CD14-positive monocyte (primary cell): ENCODE measurements at regions not wholly inside any gene's neighbourhood (a gene's known extent, or its start where the extent isn't known, plus 50 kb on each side); places are given as distances from the start of the nearest gene placed in this dataset.

Source experiments
- DNase-seq, 3 donors: peaks; one replicate each; pipeline ENCODE4 v3.0.0-alpha.2; 2011 to 2022
- H2AFZ ChIP-seq: 2 replicates; pipeline ENCODE4 v1.6.0; 2012; ENCODE audit warnings: mild to moderate bottlenecking, low read depth, low read length, inconsistent platforms; ENCODE audit not compliant: insufficient read depth, poor library complexity, severe bottlenecking
- H3K27ac ChIP-seq, 2 donors: 1 replicate in 1 of 2; 2 replicates in 1 of 2; pipeline ENCODE4 v1.5.1; 2012 to 2013; ENCODE audit warnings: low read length in 2 of 2, control low read depth in 1 of 2, inconsistent platforms in 1 of 2, low read depth in 1 of 2, mild to moderate bottlenecking in 1 of 2
- H3K27me3 ChIP-seq, 2 donors: one replicate each; pipeline versions ENCODE4 v1.6.0 to v1.6.1; 2011 to 2013; ENCODE audit warnings: low read length in 2 of 2; ENCODE audit not compliant: control insufficient read depth in 2 of 2, insufficient read depth in 2 of 2
- H3K36me3 ChIP-seq, 2 donors: replicated peaks in 1 of 2; 1 replicate in 1 of 2; 2 replicates in 1 of 2; pipeline versions ENCODE4 v1.5.1 to v1.6.1; 2012 to 2013; ENCODE audit warnings: low read length in 2 of 2, control low read depth in 1 of 2, inconsistent platforms in 1 of 2, mild to moderate bottlenecking in 1 of 2; ENCODE audit not compliant: insufficient read depth in 2 of 2, control insufficient read depth in 1 of 2
- H3K4me1 ChIP-seq, 2 donors: 1 replicate in 1 of 2; 2 replicates in 1 of 2; pipeline versions ENCODE4 v1.5.1 to v1.6.1; 2012 to 2013; ENCODE audit warnings: low read length in 2 of 2, control low read depth in 1 of 2, inconsistent platforms in 1 of 2, mild to moderate bottlenecking in 1 of 2, moderate library complexity in 1 of 2; ENCODE audit not compliant: insufficient read depth in 2 of 2, control insufficient read depth in 1 of 2
- H3K4me2 ChIP-seq: replicated peaks from 2 replicates; pipeline ENCODE3; 2012; ENCODE audit warnings: low read length, moderate library complexity, mild to moderate bottlenecking; ENCODE audit not compliant: poor library complexity, severe bottlenecking; ENCODE audit errors: extremely low read depth
- H3K4me3 ChIP-seq, 3 experiments: fragments of 200-600 bp in 1 of 3; sonication (generic) in 1 of 3; replicated peaks in 1 of 3; 1 replicate in 2 of 3; 2 replicates in 1 of 3; pipeline ENCODE4 v1.5.1; 2011 to 2013; ENCODE audit warnings: low read length in 3 of 3, mild to moderate bottlenecking in 3 of 3, control low read depth in 2 of 3, low read depth in 2 of 3, inconsistent platforms in 1 of 3, moderate library complexity in 1 of 3
- H3K79me2 ChIP-seq: 2 replicates; pipeline ENCODE4 v1.6.0; 2012; ENCODE audit warnings: mild to moderate bottlenecking, control low read depth, inconsistent platforms, low read length, moderate library complexity; ENCODE audit not compliant: insufficient read depth
- H3K9ac ChIP-seq: 2 replicates; pipeline ENCODE4 v1.6.0; 2017; ENCODE audit warnings: low read length, mild to moderate bottlenecking; ENCODE audit not compliant: insufficient read depth, poor library complexity, severe bottlenecking
- H3K9me3 ChIP-seq, 2 donors: replicated peaks in 1 of 2; 1 replicate in 1 of 2; 2 replicates in 1 of 2; pipeline versions ENCODE4 v1.5.1 to v1.6.1; 2012 to 2013; ENCODE audit warnings: low read length in 2 of 2, control low read depth in 1 of 2; ENCODE audit not compliant: control insufficient read depth in 1 of 2, insufficient read depth in 1 of 2
- H4K20me1 ChIP-seq: 2 replicates; pipeline ENCODE4 v1.6.0; 2012; ENCODE audit warnings: mild to moderate bottlenecking, low read length, control low read depth, moderate library complexity; ENCODE audit not compliant: insufficient read depth
- H3K27ac Mint-ChIP-seq, 7 donors: one replicate each; pipeline ENCODE4 v1.8.0; 2020; ENCODE audit warnings: mild to moderate bottlenecking in 7 of 7, mixed read lengths in 7 of 7, moderate library complexity in 6 of 7, inconsistent platforms in 2 of 7
- H3K27me3 Mint-ChIP-seq, 3 donors: one replicate each; pipeline ENCODE4 v1.8.0; 2021 to 2022; ENCODE audit warnings: low read depth in 3 of 3, mild to moderate bottlenecking in 3 of 3, mixed read lengths in 3 of 3, moderate library complexity in 3 of 3, inconsistent platforms in 1 of 3
- H3K36me3 Mint-ChIP-seq, 2 donors: one replicate each; pipeline ENCODE4 v1.8.0; 2020; ENCODE audit warnings: mixed read lengths in 2 of 2, inconsistent platforms in 1 of 2, mild to moderate bottlenecking in 1 of 2
- H3K4me1 Mint-ChIP-seq: one replicate; pipeline ENCODE4 v1.8.0; 2020; ENCODE audit warnings: mild to moderate bottlenecking, mixed read lengths
- H3K4me3 Mint-ChIP-seq, 2 donors: one replicate each; pipeline ENCODE4 v1.8.0; 2020; ENCODE audit warnings: mild to moderate bottlenecking in 2 of 2, mixed read lengths in 2 of 2, moderate library complexity in 1 of 2
- H3K9me3 Mint-ChIP-seq, 7 donors: one replicate each; pipeline ENCODE4 v1.8.0; 2020 to 2022; ENCODE audit warnings: mixed read lengths in 7 of 7, mild to moderate bottlenecking in 6 of 7, moderate library complexity in 6 of 7, inconsistent platforms in 2 of 7
- CTCF ChIP-seq: fragments of 200-600 bp; IDR thresholded peaks from one replicate; pipeline ENCODE4 v1.8.0; 2022; ENCODE audit warnings: antibody characterized with exemption, mild to moderate bottlenecking
- WGBS: methylation state at CpG from one replicate; pipeline ENCODE4 v1.1.5; 2013; ENCODE audit warnings: missing lambda C conversion rate; ENCODE audit not compliant: insufficient coverage; 5-methylcytosine and 5-hydroxymethylcytosine counted together
- intact Hi-C, 2 donors: fragments of 100-400 bp; cut with micrococcal nuclease; formaldehyde crosslinking; loops; one replicate each; pipeline versions ENCODE4 v1.15.0 to v1.15.1; 2023

GRCh38 chr17:79455636-79456035 is 155.2 kb downstream of the RBFOX3 start:
- no peaks in the 10 kb centered on the region for H3K4me1 Mint-ChIP-seq
- Histone ChIP-seq H4K20me1 (no peaks in the 10 kb centered on the region), H3K9me3 (no peaks in the 10 kb centered on the region), H3K4me2 (no peak overlapping the region), H3K27ac (no peak overlapping the region), H3K79me2 (no peaks in the 10 kb centered on the region), H3K36me3 (no peaks in the 10 kb centered on the region), H3K4me1 (no peaks in the 10 kb centered on the region), H3K9ac (no peak overlapping the region), H3K4me3 (no peak overlapping the region), H3K27me3 (no peaks in the 10 kb centered on the region), H2AFZ (no peak overlapping the region)
- no peak for DNase-seq
- H3K4me3 Mint-ChIP-seq = no peak overlapping the region
- H3K36me3 Mint-ChIP-seq = no peaks in the 10 kb centered on the region
- no peak overlapping the region for H3K27ac Mint-ChIP-seq
- H3K9me3 Mint-ChIP-seq = peaks cover 0 to 2% (median 0%) of the 10 kb centered on the region in 7 donors
- peaks cover 0 to 4% (median 2%) of the 10 kb centered on the region in 3 donors for H3K27me3 Mint-ChIP-seq
- WGBS = 94% methylated on average over 11 of the region's 11 CpGs
- TF ChIP-seq CTCF = no peak
- intact Hi-C loops = no loop called here

- Histone ChIP-seq H3K9ac (no peak overlapping the region), H3K27ac (no peak overlapping the region), H3K36me3 (no peaks in the 10 kb centered on the region), H3K4me3 (no peak overlapping the region), H3K79me2 (no peaks in the 10 kb centered on the region), H3K4me2 (no peak overlapping the region), H3K4me1 (no peaks in the 10 kb centered on the region), H2AFZ (no peak overlapping the region), H3K27me3 (no peaks in the 10 kb centered on the region), H3K9me3 (no peaks in the 10 kb centered on the region), H4K20me1 (no peaks in the 10 kb centered on the region)
- no peaks in the 10 kb centered on the region for H3K36me3 Mint-ChIP-seq
- no peak overlapping the region for H3K4me3 Mint-ChIP-seq
- TF ChIP-seq CTCF = no peak
- WGBS = 93% methylated on average over 4 of the region's 6 CpGs
- DNase-seq = no peak
- no peak overlapping the region for H3K27ac Mint-ChIP-seq
- intact Hi-C loops = no loop called here
- H3K9me3 Mint-ChIP-seq = peaks cover 0 to 2% (median 0%) of the 10 kb centered on the region in 7 donors
- H3K4me1 Mint-ChIP-seq = no peaks in the 10 kb centered on the region
- H3K27me3 Mint-ChIP-seq = peaks cover 0 to 4% (median 0%) of the 10 kb centered on the region in 3 donors
Measured at GRCh38 chr17:79454826-79455225, 156.0 kb downstream of the RBFOX3 start.
